CD14-positive monocyte (primary cell): ENCODE measurements at regions not wholly inside any gene's neighbourhood (a gene's known extent, or its start where the extent isn't known, plus 50 kb on each side); places are given as distances from the start of the nearest gene placed in this dataset.

Experiments used
- DNase-seq, 3 donors: peaks; one replicate each; pipeline ENCODE4 v3.0.0-alpha.2; 2011 to 2022
- H2AFZ ChIP-seq: 2 replicates; pipeline ENCODE4 v1.6.0; 2012; ENCODE audit warnings: mild to moderate bottlenecking, low read depth, low read length, inconsistent platforms; ENCODE audit not compliant: insufficient read depth, poor library complexity, severe bottlenecking
- H3K27ac ChIP-seq, 2 donors: 1 replicate in 1 of 2; 2 replicates in 1 of 2; pipeline ENCODE4 v1.5.1; 2012 to 2013; ENCODE audit warnings: low read length in 2 of 2, control low read depth in 1 of 2, inconsistent platforms in 1 of 2, low read depth in 1 of 2, mild to moderate bottlenecking in 1 of 2
- H3K27me3 ChIP-seq, 2 donors: one replicate each; pipeline versions ENCODE4 v1.6.0 to v1.6.1; 2011 to 2013; ENCODE audit warnings: low read length in 2 of 2; ENCODE audit not compliant: control insufficient read depth in 2 of 2, insufficient read depth in 2 of 2
- H3K36me3 ChIP-seq, 2 donors: replicated peaks in 1 of 2; 1 replicate in 1 of 2; 2 replicates in 1 of 2; pipeline versions ENCODE4 v1.5.1 to v1.6.1; 2012 to 2013; ENCODE audit warnings: low read length in 2 of 2, control low read depth in 1 of 2, inconsistent platforms in 1 of 2, mild to moderate bottlenecking in 1 of 2; ENCODE audit not compliant: insufficient read depth in 2 of 2, control insufficient read depth in 1 of 2
- H3K4me1 ChIP-seq, 2 donors: 1 replicate in 1 of 2; 2 replicates in 1 of 2; pipeline versions ENCODE4 v1.5.1 to v1.6.1; 2012 to 2013; ENCODE audit warnings: low read length in 2 of 2, control low read depth in 1 of 2, inconsistent platforms in 1 of 2, mild to moderate bottlenecking in 1 of 2, moderate library complexity in 1 of 2; ENCODE audit not compliant: insufficient read depth in 2 of 2, control insufficient read depth in 1 of 2
- H3K4me2 ChIP-seq: replicated peaks from 2 replicates; pipeline ENCODE3; 2012; ENCODE audit warnings: low read length, moderate library complexity, mild to moderate bottlenecking; ENCODE audit not compliant: poor library complexity, severe bottlenecking; ENCODE audit errors: extremely low read depth
- H3K4me3 ChIP-seq, 3 experiments: fragments of 200-600 bp in 1 of 3; sonication (generic) in 1 of 3; replicated peaks in 1 of 3; 1 replicate in 2 of 3; 2 replicates in 1 of 3; pipeline ENCODE4 v1.5.1; 2011 to 2013; ENCODE audit warnings: low read length in 3 of 3, mild to moderate bottlenecking in 3 of 3, control low read depth in 2 of 3, low read depth in 2 of 3, inconsistent platforms in 1 of 3, moderate library complexity in 1 of 3
- H3K79me2 ChIP-seq: 2 replicates; pipeline ENCODE4 v1.6.0; 2012; ENCODE audit warnings: mild to moderate bottlenecking, control low read depth, inconsistent platforms, low read length, moderate library complexity; ENCODE audit not compliant: insufficient read depth
- H3K9ac ChIP-seq: 2 replicates; pipeline ENCODE4 v1.6.0; 2017; ENCODE audit warnings: low read length, mild to moderate bottlenecking; ENCODE audit not compliant: insufficient read depth, poor library complexity, severe bottlenecking
- H3K9me3 ChIP-seq, 2 donors: replicated peaks in 1 of 2; 1 replicate in 1 of 2; 2 replicates in 1 of 2; pipeline versions ENCODE4 v1.5.1 to v1.6.1; 2012 to 2013; ENCODE audit warnings: low read length in 2 of 2, control low read depth in 1 of 2; ENCODE audit not compliant: control insufficient read depth in 1 of 2, insufficient read depth in 1 of 2
- H4K20me1 ChIP-seq: 2 replicates; pipeline ENCODE4 v1.6.0; 2012; ENCODE audit warnings: mild to moderate bottlenecking, low read length, control low read depth, moderate library complexity; ENCODE audit not compliant: insufficient read depth
- H3K27ac Mint-ChIP-seq, 7 donors: one replicate each; pipeline ENCODE4 v1.8.0; 2020; ENCODE audit warnings: mild to moderate bottlenecking in 7 of 7, mixed read lengths in 7 of 7, moderate library complexity in 6 of 7, inconsistent platforms in 2 of 7
- H3K27me3 Mint-ChIP-seq, 3 donors: one replicate each; pipeline ENCODE4 v1.8.0; 2021 to 2022; ENCODE audit warnings: low read depth in 3 of 3, mild to moderate bottlenecking in 3 of 3, mixed read lengths in 3 of 3, moderate library complexity in 3 of 3, inconsistent platforms in 1 of 3
- H3K36me3 Mint-ChIP-seq, 2 donors: one replicate each; pipeline ENCODE4 v1.8.0; 2020; ENCODE audit warnings: mixed read lengths in 2 of 2, inconsistent platforms in 1 of 2, mild to moderate bottlenecking in 1 of 2
- H3K4me1 Mint-ChIP-seq: one replicate; pipeline ENCODE4 v1.8.0; 2020; ENCODE audit warnings: mild to moderate bottlenecking, mixed read lengths
- H3K4me3 Mint-ChIP-seq, 2 donors: one replicate each; pipeline ENCODE4 v1.8.0; 2020; ENCODE audit warnings: mild to moderate bottlenecking in 2 of 2, mixed read lengths in 2 of 2, moderate library complexity in 1 of 2
- H3K9me3 Mint-ChIP-seq, 7 donors: one replicate each; pipeline ENCODE4 v1.8.0; 2020 to 2022; ENCODE audit warnings: mixed read lengths in 7 of 7, mild to moderate bottlenecking in 6 of 7, moderate library complexity in 6 of 7, inconsistent platforms in 2 of 7
- WGBS: methylation state at CpG from one replicate; pipeline ENCODE4 v1.1.5; 2013; ENCODE audit warnings: missing lambda C conversion rate; ENCODE audit not compliant: insufficient coverage; 5-methylcytosine and 5-hydroxymethylcytosine counted together
- intact Hi-C, 2 donors: fragments of 100-400 bp; cut with micrococcal nuclease; formaldehyde crosslinking; loops; one replicate each; pipeline versions ENCODE4 v1.15.0 to v1.15.1; 2023
- TF ChIP-seq, protein P1 (sequence below): fragments of 200-600 bp; IDR thresholded peaks from one replicate; pipeline ENCODE4 v1.8.0; 2022; ENCODE audit warnings: antibody characterized with exemption, mild to moderate bottlenecking

DNA sequence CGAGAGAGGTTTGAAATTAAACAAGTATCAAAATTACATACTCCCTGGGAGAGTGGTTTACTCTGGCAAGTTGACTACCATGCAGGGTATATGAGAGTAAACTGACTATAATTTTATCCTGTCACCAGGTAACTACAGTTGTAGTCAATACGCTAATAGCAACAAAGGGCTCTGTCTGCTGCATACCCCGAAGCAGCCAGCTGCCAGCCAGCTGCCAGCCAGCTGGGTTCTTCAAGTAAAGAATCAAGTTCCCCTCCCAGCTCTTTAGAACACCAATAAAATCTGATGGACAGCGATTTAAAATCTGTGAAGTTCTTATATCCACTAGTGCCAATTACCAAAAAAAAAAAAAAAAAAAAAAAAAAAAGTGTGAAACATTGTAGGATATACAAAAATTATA, 417.7 kb upstream of the CFAP20DC start:
- no peaks in the 10 kb centered on the region for H3K36me3 Mint-ChIP-seq
- Histone ChIP-seq H3K79me2 (no peaks in the 10 kb centered on the region), H2AFZ (no peak overlapping the region), H3K27ac (no peak overlapping the region), H4K20me1 (no peaks in the 10 kb centered on the region), H3K9ac (no peak overlapping the region), H3K4me3 (no peak overlapping the region), H3K9me3 (no peaks in the 10 kb centered on the region), H3K4me1 (no peaks in the 10 kb centered on the region), H3K27me3 (no peaks in the 10 kb centered on the region), H3K36me3 (no peaks in the 10 kb centered on the region), H3K4me2 (no peak overlapping the region)
- intact Hi-C loops = no loop called here
- peaks cover 6 to 11% (median 9%) of the 10 kb centered on the region in 7 donors for H3K9me3 Mint-ChIP-seq
- no peak overlapping the region for H3K4me3 Mint-ChIP-seq
- 100% methylated on average over 1 of the region's 4 CpGs for WGBS
- TF ChIP-seq, protein P1, sequence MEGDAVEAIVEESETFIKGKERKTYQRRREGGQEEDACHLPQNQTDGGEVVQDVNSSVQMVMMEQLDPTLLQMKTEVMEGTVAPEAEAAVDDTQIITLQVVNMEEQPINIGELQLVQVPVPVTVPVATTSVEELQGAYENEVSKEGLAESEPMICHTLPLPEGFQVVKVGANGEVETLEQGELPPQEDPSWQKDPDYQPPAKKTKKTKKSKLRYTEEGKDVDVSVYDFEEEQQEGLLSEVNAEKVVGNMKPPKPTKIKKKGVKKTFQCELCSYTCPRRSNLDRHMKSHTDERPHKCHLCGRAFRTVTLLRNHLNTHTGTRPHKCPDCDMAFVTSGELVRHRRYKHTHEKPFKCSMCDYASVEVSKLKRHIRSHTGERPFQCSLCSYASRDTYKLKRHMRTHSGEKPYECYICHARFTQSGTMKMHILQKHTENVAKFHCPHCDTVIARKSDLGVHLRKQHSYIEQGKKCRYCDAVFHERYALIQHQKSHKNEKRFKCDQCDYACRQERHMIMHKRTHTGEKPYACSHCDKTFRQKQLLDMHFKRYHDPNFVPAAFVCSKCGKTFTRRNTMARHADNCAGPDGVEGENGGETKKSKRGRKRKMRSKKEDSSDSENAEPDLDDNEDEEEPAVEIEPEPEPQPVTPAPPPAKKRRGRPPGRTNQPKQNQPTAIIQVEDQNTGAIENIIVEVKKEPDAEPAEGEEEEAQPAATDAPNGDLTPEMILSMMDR = no peak
- DNase-seq = no peak
- H3K27ac Mint-ChIP-seq = no peak overlapping the region
- H3K27me3 Mint-ChIP-seq = peaks cover 0 to 2% (median 0%) of the 10 kb centered on the region in 3 donors
- H3K4me1 Mint-ChIP-seq = peaks cover 3% of the 10 kb centered on the region

DNA sequence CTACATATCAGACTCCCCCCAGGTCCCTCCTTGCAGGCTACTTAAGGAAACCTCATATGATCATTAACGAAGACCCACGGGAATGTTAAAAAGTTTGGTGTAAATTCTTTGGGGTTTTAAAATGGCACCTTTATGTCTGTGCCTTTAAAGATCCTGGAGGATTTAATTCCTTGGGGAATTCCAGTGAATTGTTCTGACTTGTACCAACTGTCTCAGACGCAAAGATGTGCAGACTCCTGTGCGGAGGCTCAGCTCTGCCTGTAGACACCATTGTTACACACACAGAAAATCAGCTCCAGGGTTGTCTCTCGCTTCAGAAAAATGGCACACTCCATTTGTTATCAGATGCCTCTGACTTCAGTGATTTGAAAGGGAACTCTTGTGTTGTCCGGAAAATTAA, 414.4 kb upstream of the CFAP20DC start:
- WGBS = 100% methylated on average over 1 of the region's 6 CpGs
- no peak overlapping the region for H3K4me3 Mint-ChIP-seq
- peaks cover 3% of the 10 kb centered on the region for H3K4me1 Mint-ChIP-seq
- H4K20me1 ChIP-seq = no peaks in the 10 kb centered on the region
- peaks cover 0 to 2% (median 0%) of the 10 kb centered on the region in 3 donors for H3K27me3 Mint-ChIP-seq
- H3K9me3 Mint-ChIP-seq = peaks cover 4 to 18% (median 14%) of the 10 kb centered on the region in 7 donors
- no peak overlapping the region for H3K27ac Mint-ChIP-seq
- DNase-seq = no peak
- H3K36me3 Mint-ChIP-seq = no peaks in the 10 kb centered on the region
- H3K4me2 ChIP-seq = no peak overlapping the region
- H3K4me1 ChIP-seq = no peaks in the 10 kb centered on the region
- TF ChIP-seq, protein P1 = no peak
- no peaks in the 10 kb centered on the region for H3K27me3 ChIP-seq
- intact Hi-C loops = no loop called here
- H3K9ac ChIP-seq = no peak overlapping the region
- H3K27ac ChIP-seq = no peak overlapping the region
- H3K36me3 ChIP-seq = no peaks in the 10 kb centered on the region
- no peak overlapping the region for H2AFZ ChIP-seq
- no peaks in the 10 kb centered on the region for H3K79me2 ChIP-seq
- H3K4me3 ChIP-seq = no peak overlapping the region
- H3K9me3 ChIP-seq = no peaks in the 10 kb centered on the region
